ENCODE measurements at regions not wholly inside any gene's neighbourhood (a gene's known extent, or its start where the extent isn't known, plus 50 kb on each side); places are given as distances from the start of the nearest gene placed in this dataset.

DNA sequence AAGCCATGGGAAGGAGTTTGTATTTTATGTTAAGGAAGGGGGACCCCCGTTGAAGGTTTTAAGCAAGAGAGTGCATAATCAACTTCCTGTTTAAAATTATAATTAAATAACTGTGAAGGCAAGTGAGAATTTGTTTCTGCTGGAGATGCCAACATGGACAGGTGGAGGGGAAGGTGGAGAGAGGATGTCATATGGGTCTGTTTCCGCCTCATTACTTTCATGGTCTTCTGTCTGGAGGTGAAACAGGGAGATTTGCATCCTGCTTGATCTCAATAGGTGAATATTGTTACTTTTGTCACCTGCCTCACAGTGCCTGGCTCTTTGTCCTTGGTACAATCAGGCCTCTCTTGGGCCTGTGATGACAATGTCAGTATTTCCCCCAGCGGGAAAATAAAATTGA, 300.6 kb upstream of the LMCD1 start:
- no peak for DNase-seq (ENCODE audit: low read depth)

DNA sequence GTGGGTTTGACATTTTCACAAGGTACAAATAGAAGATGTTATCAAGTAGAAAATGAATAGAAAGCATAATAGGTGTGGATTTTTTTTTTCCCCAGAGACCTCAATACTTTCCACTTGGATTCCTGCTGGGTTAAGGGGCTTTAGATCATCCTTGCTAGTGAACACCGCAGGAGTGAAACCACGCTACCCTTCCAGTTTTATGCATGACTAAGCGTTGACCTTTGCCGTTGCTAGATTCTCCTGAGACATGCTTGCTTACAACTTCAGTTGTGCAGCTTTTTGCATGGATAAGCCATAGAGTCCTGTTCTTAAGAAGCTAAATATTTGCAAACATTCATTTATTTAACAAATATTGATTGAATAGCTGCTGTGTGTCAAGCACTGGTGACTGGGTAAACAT, 299.7 kb upstream of the LMCD1 start:
- DNase-seq (ENCODE audit: low read depth) = no peak

DNA sequence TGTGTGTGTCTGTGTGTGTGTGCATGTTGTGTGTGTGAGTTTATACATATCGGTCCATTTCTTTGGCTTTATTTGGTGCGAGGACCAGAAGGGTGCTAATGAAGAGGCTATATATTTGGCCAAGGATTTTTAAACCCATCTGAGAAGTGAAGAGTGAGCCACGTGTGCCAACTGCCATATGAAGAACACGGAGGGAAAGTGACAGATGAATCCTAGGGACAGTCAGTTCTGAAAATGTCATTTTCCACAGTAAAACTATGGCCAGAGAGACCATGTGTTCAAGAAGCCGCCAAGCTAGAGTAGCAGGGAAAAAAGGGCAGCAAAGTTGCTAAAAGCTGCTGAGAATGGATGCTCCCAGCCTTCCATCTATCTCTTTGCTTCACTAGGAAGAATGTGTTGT, 297.3 kb upstream of the LMCD1 start:
- no peak for DNase-seq (ENCODE audit: low read depth)

DNA sequence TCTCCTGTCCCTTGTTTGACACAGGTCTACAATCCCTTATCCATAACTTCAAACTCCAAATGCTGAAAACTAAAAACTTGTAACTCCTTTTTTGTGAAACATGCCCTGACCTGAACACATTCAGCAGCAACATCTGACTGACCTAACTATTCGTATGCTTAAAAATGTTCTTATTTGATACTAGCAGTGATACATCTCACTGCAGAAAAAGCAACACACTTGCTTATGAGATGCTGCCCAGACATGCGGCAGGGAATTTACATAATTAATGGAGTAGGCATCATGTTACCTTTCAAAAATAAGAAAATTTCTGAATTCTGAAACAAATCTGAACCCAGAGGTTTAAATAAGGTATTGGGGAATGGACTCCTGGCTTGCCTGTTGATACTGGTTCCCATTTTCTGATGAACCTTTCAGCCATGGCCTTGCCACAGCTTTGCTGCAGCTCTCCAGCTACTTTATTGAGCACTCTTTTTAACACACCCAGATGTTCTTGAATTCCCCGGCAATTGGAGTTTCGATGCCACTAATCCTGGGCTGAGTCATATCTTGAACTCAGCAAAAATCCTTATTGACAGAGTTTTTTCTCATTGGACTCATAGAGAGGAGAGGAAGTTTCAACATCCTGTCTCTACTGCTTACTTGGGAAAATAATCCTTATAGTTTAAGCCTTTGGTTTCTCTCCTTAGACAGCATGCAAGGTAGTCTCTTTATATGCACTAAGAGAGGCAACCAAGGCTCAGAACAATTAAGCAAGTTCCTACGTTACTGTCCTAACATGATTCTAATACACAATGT, 296.6 kb upstream of the LMCD1 start:
- no peak for DNase-seq (ENCODE audit: low read depth)

DNA sequence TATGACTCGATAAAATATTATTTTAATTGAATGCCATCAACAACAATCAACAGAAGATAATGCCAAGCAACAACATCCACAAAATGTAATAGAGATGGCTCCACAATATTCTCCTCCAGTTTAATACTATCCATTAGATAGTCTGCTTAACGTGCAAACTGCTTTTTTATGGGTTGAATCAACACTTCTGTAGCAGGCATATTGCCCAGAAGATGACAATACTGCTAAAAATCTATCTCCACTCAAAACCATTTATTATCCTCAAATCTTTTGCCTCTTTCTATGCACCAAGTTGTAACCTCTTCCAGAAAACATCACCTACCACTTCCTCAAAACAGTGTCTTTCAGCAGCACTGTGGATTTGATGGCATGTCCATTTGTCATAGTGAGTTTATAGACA, 295.7 kb upstream of the LMCD1 start:
- DNase-seq (ENCODE audit: low read depth) = no peak

- DNase-seq (ENCODE audit: low read depth) = no peak
Observed at GRCh38 chr3:8206971-8207617, 294.5 kb upstream of the LMCD1 start.

DNA sequence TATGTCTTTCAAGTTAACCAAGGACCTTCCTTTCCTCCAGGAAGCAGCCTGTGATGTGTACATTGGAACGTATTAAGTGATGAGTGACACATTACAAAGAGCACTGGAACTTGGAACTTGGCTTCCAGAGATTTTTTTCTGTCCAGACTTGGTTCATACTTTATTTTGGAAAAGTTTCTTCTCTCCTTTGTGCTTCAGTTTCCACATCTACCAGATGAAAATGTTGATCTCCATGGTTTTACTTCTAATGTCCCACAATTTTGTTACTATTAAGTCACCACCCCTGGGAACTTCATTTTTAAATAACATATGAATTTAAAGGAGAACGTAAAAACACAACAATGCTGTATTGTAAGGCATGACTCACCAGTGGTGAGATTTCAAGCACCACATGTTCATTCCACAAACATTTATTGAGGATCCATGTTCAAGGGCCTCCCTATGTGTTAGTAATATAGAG, 290.7 kb upstream of the LMCD1 start:
- no peak for DNase-seq (ENCODE audit: low read depth)

GRCh38 chr3:8212794-8213193, 288.8 kb upstream of the LMCD1 start:
- no peak for DNase-seq (ENCODE audit: low read depth)

- DNase-seq (ENCODE audit: low read depth) = no peak
Observed at GRCh38 chr3:8213286-8213685, 288.3 kb upstream of the LMCD1 start.

DNA sequence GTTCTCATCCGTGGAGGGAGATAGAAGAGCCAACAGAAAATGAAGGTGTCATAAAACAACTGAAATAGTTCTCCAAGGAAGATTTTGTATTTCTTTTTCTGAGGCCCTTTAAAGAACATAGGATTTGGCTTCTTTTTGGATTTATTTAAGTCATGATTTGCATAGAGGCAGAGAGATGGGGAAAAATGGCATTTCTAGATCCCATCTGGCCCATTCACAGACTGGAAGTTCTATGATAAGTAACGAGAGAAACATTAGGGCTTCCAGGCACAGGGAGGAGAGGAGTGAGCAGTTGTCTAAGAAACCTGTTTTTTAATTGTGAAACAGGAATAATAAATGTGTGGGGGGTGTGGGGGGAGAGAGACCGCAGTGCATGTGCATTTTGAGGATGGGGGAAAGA, 285.8 kb upstream of the LMCD1 start:
- DNase-seq (ENCODE audit: low read depth) = no peak

- no peak for DNase-seq (ENCODE audit: low read depth)
Observed at GRCh38 chr3:8218353-8218940, 283.2 kb upstream of the LMCD1 start.

- no peak for DNase-seq (ENCODE audit: low read depth)
Observed at GRCh38 chr3:8220291-8220690, 281.3 kb upstream of the LMCD1 start.

- DNase-seq (ENCODE audit: low read depth) = no peak
Observed at GRCh38 chr3:8223766-8224165, 277.9 kb upstream of the LMCD1 start.

DNA sequence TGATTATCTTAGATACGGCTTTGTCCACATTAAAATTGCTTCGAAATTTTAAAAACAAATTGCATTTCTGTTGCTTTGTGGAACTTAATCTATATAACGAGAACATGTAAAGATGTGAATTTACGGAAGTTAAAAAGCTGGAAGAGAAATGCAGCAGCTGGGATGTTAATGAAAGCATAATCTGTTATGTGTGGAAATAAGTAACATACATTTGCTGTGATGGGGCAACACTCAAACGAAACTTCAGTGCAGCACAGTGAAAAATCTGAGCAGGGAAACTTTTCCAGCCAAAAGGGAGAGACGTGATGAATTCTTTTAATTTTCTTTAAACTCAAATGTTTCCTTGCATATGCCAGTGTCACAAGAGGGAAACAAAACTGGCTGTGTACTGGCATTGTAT, 276.7 kb upstream of the LMCD1 start:
- no peak for DNase-seq (ENCODE audit: low read depth)

GRCh38 chr3:8233938-8234337, 267.7 kb upstream of the LMCD1 start:
- DNase-seq (ENCODE audit: low read depth) = no peak

DNA sequence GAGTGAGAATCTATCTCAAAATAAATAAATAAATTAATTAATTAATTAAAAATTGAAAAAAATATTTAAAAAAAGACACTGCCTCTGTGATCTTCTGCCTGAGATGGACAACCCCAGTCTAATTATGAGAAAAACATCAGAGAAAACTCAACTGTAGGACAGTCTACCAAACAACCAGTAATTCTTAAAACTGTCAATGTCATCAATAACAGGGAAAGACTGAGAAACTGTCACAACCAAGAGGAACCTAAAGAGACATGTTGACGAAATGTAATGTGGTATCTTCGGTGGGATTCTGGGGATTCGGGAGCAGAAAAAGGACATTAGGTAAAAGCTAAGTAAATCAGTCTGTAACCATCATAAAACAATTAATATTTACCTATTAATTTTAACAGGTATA, 265.4 kb upstream of the LMCD1 start:
- DNase-seq (ENCODE audit: low read depth) = no peak

- no peak for DNase-seq (ENCODE audit: low read depth)
Observed at GRCh38 chr3:8237893-8238292, 263.7 kb upstream of the LMCD1 start.

DNA sequence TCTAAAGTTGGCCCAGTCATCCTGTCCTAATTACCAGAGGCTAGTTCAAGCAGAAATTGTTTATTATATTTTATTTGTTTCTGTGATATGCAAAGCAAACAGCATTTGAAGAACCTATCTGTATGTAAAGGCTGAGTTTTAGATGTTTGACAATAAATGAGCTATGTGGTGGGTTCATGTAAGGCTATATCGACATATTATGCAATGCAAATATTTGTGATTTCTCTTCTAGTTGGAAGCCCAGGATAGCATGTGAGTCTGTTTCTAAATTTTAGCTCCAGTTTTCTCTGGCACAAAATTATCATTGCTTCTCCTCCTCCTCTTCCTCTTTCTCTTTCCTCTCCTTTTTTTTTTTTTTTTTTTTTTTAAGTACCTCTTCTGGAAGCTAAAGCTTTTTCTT, 263.2 kb upstream of the LMCD1 start:
- DNase-seq (ENCODE audit: low read depth) = no peak

DNA sequence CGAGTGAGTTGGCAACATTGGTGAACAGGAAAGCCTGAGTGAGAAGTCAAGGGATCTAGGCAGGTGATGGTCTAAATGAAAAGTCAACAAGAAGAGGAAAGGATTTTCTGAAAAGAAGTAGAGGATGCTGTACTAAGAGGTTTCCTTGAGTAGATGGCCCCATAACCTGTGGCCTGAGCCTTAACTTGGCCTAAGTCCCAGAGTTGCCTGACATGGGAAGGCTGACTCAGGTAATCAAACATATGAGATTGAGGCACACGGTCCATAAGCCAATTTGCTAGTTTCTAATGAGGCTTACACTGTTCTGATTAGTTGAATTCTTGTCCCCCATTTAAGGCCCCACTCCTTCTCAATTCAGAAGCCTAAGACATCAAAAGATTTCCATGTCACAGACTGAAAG, 262.5 kb upstream of the LMCD1 start:
- no peak for DNase-seq (ENCODE audit: low read depth)

- DNase-seq (ENCODE audit: low read depth) = no peak
Observed at GRCh38 chr3:8239718-8240695, 261.6 kb upstream of the LMCD1 start.

GRCh38 chr3:8246070-8246469, 255.6 kb upstream of the LMCD1 start:
- no peak for DNase-seq (ENCODE audit: low read depth)

GRCh38 chr3:8253201-8253600, 248.4 kb upstream of the LMCD1 start:
- DNase-seq (ENCODE audit: low read depth) = no peak
